ENCODE measurements at regions not wholly inside any gene's neighbourhood (a gene's known extent, or its start where the extent isn't known, plus 50 kb on each side); places are given as distances from the start of the nearest gene placed in this dataset.

DNA sequence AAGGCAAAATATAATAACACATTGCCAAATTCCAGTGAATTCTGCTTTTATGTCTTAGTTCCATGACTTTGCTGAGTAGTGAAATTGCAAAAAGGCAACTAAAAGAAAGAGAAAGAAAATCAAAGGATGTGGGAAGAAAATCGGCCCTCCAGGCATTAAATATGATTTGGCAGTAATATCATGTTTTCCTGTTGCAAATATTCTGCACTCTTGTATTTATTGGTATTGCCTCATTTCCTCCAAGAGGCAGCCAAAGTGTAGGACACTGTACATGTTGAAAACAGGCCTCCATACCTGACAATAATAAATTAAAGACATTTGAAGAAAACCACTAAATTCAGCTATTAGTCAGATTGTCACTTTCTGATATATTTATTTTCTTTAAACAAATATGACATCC lies 460.0 kb upstream of the NOX3 start:
- H3K27me3 ChIP-seq (ENCODE audit: control insufficient read depth, extremely low read depth, insufficient read depth, low read length), result no peaks in the 10 kb centered on the region
- TF ChIP-seq EZH2 (IDR thresholded peaks at IDR 0.05; ENCODE audit: low read length), result no peak
- TF ChIP-seq, protein P1, sequence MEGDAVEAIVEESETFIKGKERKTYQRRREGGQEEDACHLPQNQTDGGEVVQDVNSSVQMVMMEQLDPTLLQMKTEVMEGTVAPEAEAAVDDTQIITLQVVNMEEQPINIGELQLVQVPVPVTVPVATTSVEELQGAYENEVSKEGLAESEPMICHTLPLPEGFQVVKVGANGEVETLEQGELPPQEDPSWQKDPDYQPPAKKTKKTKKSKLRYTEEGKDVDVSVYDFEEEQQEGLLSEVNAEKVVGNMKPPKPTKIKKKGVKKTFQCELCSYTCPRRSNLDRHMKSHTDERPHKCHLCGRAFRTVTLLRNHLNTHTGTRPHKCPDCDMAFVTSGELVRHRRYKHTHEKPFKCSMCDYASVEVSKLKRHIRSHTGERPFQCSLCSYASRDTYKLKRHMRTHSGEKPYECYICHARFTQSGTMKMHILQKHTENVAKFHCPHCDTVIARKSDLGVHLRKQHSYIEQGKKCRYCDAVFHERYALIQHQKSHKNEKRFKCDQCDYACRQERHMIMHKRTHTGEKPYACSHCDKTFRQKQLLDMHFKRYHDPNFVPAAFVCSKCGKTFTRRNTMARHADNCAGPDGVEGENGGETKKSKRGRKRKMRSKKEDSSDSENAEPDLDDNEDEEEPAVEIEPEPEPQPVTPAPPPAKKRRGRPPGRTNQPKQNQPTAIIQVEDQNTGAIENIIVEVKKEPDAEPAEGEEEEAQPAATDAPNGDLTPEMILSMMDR (optimal IDR thresholded peaks at IDR 0.05 in 1 of 3, IDR thresholded peaks at IDR 0.05 in 1 of 3, conservative IDR thresholded peaks at IDR 0.05 in 1 of 3; ENCODE audit: extremely low read depth in 1 of 3, insufficient read depth in 2 of 3, low read length in 3 of 3), result no peak
- no peak overlapping the region for H3K27ac ChIP-seq (ENCODE audit: control insufficient read depth, insufficient read depth, low read length)
- H3K4me2 ChIP-seq (ENCODE audit: control insufficient read depth, extremely low read depth, insufficient read depth, low read depth, low read length), result no peak overlapping the region
- FAIRE-seq (no peak), DNase-seq (ENCODE audit: low read depth, low spot score) (no peak)
- H3K9me1 ChIP-seq (ENCODE audit: control insufficient read depth, extremely low read depth, insufficient read depth, low read length), result no peaks in the 10 kb centered on the region
- no peak overlapping the region for H3K4me3 ChIP-seq (ENCODE audit: control insufficient read depth in 2 of 3, extremely low read depth in 1 of 3, insufficient read depth in 2 of 3, low read depth in 1 of 3, low read length in 3 of 3)
- H3K36me3 ChIP-seq (ENCODE audit: control insufficient read depth in 2 of 2, extremely low read depth in 1 of 2, insufficient read depth in 2 of 2, low read length in 2 of 2), result no peaks in the 10 kb centered on the region
- no peaks in the 10 kb centered on the region for H3K9me3 ChIP-seq (ENCODE audit: control insufficient read depth, low read depth, low read length)
- H2AFZ ChIP-seq (ENCODE audit: control insufficient read depth, low read length), result no peak overlapping the region
- no peak overlapping the region for H3K9ac ChIP-seq (ENCODE audit: control insufficient read depth, extremely low read depth, insufficient read depth, low read length)
- H3K4me1 ChIP-seq (ENCODE audit: control insufficient read depth, extremely low read depth, insufficient read depth, low read length), result no peaks in the 10 kb centered on the region
- H3K79me2 ChIP-seq (ENCODE audit: control insufficient read depth, insufficient read depth, low read length), result no peaks in the 10 kb centered on the region
- H4K20me1 ChIP-seq (ENCODE audit: control insufficient read depth, extremely low read depth, insufficient read depth, low read length), result no peaks in the 10 kb centered on the region
- dilution Hi-C loops (cut with MboI; ENCODE audit: extremely low pct_ligation_motif_present, low sequenced_read_pairs), result no loop called here

DNA sequence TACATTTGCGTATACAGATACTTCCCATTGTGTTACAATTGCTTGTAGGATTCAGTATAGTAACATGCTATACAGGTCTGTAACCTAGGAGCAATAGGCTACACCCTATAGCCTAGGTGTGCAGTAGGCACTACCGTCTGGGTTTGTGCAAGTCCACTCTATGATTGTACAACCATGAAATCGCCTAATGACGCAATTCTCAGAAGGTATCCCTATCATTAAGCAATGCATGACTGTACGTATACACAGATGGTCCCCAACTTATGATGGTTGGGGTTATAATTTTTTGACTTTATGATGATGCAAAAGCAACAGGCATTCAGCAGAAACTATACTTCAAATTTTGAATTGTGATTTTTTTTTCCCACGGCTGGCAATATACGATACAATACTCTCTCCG lies 458.2 kb upstream of the NOX3 start:
- no peaks in the 10 kb centered on the region for H3K79me2 ChIP-seq (ENCODE audit: control insufficient read depth, insufficient read depth, low read length)
- no peaks in the 10 kb centered on the region for H3K4me1 ChIP-seq (ENCODE audit: control insufficient read depth, extremely low read depth, insufficient read depth, low read length)
- no peak overlapping the region for H3K4me2 ChIP-seq (ENCODE audit: control insufficient read depth, extremely low read depth, insufficient read depth, low read depth, low read length)
- no peaks in the 10 kb centered on the region for H3K36me3 ChIP-seq (ENCODE audit: control insufficient read depth in 2 of 2, extremely low read depth in 1 of 2, insufficient read depth in 2 of 2, low read length in 2 of 2)
- H4K20me1 ChIP-seq (ENCODE audit: control insufficient read depth, extremely low read depth, insufficient read depth, low read length), result no peaks in the 10 kb centered on the region
- DNase-seq (ENCODE audit: low read depth, low spot score) (no peak), FAIRE-seq (no peak)
- H3K9ac ChIP-seq (ENCODE audit: control insufficient read depth, extremely low read depth, insufficient read depth, low read length), result no peak overlapping the region
- H3K9me1 ChIP-seq (ENCODE audit: control insufficient read depth, extremely low read depth, insufficient read depth, low read length), result no peaks in the 10 kb centered on the region
- H3K4me3 ChIP-seq (ENCODE audit: control insufficient read depth in 2 of 3, extremely low read depth in 1 of 3, insufficient read depth in 2 of 3, low read depth in 1 of 3, low read length in 3 of 3), result no peak overlapping the region
- H3K27ac ChIP-seq (ENCODE audit: control insufficient read depth, insufficient read depth, low read length), result no peak overlapping the region
- dilution Hi-C loops (cut with MboI; ENCODE audit: extremely low pct_ligation_motif_present, low sequenced_read_pairs), result no loop called here
- H3K9me3 ChIP-seq (ENCODE audit: control insufficient read depth, low read depth, low read length), result no peaks in the 10 kb centered on the region
- no peaks in the 10 kb centered on the region for H3K27me3 ChIP-seq (ENCODE audit: control insufficient read depth, extremely low read depth, insufficient read depth, low read length)
- no peak overlapping the region for H2AFZ ChIP-seq (ENCODE audit: control insufficient read depth, low read length)
- no peak for TF ChIP-seq EZH2 (IDR thresholded peaks at IDR 0.05; ENCODE audit: low read length)
- TF ChIP-seq, protein P1 (optimal IDR thresholded peaks at IDR 0.05 in 1 of 3, IDR thresholded peaks at IDR 0.05 in 1 of 3, conservative IDR thresholded peaks at IDR 0.05 in 1 of 3; ENCODE audit: extremely low read depth in 1 of 3, insufficient read depth in 2 of 3, low read length in 3 of 3), result no peak

Measured in keratinocyte (primary cell).